Left renal cortex interstitium (tissue), 4 donors: ENCODE measurements at regions not wholly inside any gene's neighbourhood (a gene's known extent, or its start where the extent isn't known, plus 50 kb on each side); places are given as distances from the start of the nearest gene placed in this dataset.

Experiments used
- DNase-seq, 4 donors: peaks; one replicate each; pipeline ENCODE4 v3.0.0-alpha.2; 2013; ENCODE audit warnings: low read depth in 4 of 4, low spot score in 2 of 4, missing footprints in 1 of 4

DNA sequence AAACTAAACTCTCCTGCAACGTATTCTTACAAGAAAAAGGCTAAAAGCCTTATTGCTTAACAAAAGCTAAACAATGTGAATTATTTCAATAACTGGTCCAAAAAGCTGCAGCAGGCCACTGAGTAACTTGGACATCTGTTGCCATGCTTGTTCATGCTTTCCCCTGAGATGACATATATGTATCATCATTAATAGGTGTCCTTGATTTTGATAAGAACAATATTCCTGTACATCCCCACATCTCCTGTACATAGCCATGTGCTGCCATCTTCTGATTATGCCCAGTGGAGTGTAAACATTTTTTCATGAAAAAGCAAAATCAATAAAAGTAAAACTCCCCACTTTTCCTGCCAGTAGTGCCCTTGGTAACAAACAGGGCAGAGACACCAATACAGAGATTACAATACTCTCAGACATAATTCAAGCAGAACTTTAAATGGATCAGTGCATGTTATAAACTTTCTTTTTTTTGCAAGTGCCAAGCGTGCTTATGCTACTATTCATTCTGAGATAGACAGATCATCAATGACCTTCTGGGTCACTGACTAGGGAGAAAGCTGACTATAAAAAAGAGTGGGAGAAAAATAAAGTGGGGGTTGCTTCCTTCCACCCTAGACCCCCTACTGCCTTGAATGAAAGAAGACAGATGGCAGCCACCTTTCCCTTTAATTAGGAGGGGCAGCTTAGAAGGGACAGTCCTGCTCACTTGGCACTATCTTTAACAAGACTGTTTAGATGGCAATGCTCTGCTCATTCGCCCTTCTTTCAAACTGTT lies 205.5 kb upstream of the KLF14 start:
- no peak for DNase-seq

DNA sequence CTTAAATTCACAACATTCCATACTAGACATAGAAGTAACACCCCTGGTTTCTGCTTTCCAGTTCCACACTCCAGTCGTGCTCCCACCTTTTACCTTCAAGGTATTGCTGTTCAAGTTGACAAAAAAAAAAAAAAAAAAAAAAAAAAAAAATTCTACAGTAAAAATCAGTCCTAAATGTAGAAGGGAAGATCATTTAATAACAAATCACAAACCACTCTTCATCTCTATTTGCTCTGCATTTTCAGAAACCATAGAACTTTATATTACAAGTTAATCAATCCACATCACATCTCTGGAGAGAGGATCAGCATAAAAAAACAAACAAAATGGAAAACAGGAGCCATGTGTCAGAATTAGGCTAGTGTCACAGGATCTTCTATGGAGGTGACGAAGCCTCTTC lies 206.3 kb upstream of the KLF14 start:
- DNase-seq, result no peak

DNA sequence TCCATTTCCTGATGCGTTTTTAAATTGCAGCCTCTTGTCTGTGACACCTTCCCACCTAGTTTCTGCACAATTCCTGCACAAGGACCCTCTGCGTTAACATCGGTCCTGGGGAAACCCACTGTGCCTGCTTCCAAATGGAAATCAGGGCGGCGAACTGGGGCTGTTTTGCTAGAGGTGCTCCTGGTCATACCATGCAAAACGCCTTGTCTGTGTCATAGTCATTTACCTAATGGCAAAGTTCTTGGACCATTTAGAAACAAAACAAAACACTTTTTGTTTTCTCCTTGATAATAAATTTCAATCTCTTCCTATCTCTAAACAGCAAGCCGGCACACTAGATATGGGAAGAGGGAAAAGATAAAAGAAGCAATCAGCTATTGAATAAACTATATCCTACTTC lies 206.9 kb upstream of the KLF14 start:
- no peak for DNase-seq

DNA sequence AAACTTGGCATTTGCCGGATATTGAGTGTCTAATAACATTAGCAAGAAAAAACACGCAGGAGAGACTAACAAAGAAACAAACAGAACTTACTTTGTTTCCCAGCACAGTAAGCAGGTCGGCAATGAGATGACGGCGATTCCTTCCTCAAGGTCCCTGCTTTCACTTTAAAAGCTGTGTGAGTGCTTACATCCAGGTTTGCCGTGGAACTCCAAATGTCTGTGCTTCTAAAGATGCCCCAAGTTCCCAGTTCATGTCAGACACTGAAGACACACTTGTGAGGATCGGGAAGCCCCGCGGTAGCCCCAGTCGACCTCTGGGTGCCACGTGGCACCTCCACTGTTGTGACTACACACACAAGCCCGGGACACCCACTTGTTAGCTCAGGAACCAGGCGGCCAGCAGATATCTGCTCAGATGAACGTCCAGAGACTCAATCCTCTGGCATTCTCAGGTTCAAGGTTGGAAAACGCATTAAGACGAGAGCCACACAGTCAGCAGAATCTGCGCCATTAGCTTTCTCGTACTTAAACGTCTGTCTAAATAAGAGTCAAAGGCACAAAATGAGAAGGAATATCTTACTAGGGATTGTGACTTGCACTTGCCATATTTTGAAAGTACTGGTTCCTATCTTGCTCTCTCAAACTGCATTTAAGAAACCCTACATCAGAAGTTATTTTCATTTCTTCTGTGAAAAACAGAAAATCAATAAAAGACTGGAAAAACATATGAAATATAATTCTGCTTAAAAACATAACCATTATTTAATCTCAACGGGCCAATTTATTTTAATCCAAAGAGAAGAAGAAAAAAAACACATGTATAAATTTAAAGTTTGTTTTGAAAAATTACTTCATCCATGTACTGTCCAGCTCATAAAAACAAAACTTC lies 207.6 kb upstream of the KLF14 start:
- DNase-seq, result no peak

DNA sequence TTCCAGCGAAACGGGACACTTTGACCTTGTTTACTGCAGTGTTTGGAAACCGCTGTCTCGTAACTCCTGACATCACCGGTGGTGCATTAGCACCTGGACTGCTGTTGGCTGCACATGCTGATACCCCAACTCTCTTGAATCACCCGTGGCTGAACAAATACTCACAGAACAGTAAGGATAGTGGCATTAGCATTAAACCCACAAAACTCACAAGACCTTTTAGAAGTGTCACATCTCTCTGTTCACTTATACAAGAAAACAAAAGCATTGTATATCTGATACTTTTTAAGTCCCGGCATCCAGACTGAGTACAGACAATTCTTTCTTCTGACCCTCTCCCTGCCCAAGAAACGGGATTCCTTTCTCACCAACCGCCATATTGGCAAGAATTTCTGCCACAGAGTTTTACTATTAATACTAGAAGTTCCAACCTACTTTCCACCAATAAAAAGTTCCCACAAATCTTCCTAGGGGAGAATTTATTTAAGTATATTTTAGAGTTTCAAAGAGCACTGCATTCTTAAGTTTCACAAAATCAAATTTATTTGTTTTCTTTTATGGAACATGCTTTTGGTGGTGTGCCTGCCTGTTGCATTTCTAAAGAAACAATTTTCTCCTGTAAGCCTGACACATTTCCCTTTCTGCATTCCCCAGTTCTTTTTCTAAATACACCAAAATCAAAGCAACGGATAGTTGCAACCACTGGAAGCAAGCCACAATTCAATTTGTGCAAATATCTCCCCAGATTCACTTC lies 208.4 kb upstream of the KLF14 start:
- DNase-seq, result no peak

DNA sequence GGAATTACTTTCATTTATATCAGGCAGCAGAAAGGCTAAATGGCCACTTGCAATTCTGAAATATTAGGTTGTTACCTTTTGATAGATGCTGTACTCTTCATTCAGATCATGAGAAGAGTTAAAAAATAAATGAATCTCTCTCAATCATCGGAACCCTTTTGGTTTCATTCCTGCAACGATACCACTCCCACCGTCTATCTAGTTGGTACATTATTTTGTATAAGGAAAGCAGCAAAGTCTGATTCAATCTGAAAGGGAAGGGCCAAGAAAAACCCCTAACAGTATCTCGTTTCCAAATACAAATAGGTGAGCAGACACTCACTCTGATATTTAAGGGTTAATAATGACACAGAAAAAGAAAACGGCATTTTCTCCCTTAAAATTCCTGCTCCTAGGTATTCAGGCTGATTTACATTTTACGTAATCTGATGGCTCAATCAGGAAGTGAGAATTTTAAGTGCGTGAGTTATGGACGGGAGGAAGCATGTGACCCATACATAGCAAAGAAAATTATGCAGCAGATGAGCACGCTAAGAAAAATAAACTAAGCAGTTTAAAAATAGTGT lies 209.4 kb upstream of the KLF14 start:
- DNase-seq, result no peak

DNA sequence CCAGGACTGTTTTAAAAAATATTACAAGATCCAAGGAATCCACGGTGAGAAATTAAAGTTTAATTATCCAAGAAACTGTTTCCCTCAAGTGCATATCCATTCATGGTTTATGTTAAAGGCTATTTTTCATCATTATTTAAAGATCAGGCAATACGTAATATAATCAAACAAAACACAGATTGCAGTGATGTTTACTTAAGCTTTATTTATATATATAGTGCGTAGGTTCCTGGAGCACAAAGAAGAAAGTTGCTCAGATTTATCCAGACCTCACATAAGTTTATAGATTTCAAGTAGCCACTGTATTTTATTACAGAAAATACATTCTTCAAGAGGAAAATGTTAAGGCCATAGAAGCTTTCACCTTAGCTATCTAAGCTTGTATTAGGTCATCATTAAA lies 210.0 kb upstream of the KLF14 start:
- DNase-seq, result no peak

DNA sequence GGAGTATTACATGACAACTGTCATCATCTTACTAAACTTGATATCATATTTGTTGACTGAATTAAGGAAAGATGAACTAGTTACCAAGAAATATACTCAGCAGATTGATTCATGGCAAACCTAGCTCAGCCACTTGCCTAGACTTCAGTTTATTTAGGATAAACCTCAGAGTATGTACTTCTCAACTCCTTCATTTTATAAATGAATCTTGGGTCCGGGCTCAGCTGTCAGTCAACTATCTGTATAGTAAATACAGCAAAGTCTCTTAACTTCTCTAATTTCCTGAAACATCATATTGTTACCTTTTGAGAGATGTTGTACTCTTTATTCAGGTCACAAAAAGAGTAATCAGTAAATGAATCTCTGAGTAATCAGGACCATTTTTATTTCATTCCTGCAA lies 211.0 kb upstream of the KLF14 start:
- no peak for DNase-seq

DNA sequence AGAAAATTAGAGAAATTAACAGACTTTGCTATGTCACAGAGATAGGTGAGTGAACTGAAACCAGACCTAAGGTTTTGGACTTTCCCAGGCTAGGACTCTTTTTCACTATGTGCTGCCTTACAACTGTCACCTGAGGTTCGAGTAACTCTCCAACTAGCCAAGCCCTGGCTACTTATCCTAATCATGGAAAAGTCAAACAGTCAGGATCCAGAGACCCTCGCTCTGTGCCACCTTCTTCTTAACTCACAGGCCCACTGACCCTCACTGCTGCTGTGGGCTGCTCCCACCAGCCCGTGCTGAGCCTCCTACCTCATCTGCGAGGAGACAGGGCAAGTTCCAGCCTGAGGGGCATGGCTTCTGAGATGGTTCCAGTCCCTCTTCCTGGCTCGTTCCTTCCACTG lies 211.4 kb upstream of the KLF14 start:
- no peak for DNase-seq

DNA sequence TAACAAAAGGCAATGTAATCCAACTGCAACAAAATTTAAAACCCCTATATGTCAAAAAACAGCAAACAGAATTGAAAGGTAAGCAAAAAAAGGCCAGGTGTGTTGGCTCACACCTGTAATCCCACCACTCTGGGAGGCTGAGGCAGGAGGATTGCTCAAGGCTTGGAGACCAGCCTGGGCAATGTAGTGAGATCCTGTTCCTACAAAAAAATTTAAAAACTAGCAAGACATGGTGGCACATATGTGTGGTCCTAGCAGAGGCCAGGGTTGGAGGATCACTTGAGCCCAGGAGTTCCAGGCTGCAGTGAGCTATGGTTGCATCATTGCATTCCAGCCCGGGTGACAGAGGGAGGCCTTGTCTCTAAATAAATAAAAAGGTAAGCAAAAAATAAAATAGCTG lies 212.1 kb upstream of the KLF14 start:
- no peak for DNase-seq

DNA sequence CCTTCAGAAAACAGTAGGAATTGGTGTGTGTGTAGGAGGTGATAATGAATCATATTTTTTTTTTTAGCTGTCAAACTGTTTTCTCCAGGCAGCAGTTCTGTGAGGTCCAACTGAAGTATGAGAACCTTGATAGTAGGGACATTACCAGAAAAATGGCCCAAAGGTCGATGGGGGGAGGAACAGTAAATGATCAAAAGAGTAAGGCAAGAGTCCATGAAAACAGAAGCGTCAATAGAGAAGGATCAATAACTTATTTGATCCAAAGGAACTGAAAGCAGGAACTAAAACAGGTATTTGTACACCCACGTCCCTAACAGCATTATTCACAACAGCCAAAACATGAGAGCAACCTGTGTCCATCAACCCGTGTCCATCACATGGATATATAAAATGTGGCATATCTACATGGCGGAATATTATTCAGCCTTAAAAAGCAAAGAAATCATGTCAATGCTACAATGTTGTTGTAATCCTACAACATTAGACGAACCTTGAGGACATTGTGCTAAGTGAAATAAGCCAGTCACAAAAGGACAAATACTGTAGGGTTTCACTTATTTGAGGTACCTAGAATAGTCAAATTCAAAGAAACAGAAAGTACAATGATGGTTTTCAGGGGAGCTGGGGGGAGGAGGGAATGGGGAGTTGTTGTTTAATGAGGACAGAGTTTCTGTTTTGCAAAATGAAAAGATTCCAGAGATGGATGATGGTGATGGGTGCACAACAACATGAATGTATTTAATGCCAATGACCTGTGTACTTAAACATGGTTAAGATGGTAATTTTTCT lies 214.0 kb upstream of the KLF14 start:
- no peak for DNase-seq

DNA sequence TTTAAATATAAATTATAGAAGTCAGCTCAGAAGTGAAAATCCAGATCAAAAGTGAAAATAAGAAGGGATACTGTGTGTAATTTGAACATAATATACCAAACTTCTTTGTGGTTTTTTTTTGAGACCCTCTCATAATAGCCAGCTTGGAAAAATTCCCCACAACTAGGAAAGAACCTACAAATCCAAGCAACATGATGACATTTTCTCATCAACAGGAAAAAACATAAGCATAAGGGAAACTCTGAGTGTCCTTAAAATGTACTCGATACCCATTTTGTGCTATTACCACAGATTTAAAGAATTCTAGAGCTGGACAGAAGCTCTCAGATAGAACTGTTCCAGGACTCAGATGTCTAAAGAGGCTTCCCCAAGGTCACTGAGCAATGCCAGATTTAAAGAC lies 214.8 kb upstream of the KLF14 start:
- DNase-seq, result no peak

DNA sequence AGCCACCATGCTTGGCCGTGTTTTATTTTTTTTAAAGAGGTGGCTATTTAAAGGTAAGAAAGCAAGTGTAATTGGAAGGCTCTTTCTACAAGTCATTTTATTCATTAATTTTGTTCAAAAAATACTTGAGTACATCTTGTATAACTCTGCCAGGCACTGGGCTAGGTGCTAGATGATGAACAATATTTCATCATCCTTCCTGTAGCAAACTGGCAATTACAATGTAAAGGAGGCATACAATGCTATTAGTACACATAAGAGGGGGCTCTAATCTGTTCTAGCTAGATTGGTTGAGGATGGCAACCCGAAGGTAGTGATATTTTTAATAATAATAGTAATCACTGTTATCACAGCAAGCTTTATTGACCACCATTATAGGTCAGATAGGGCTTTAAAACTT lies 215.5 kb upstream of the KLF14 start:
- DNase-seq, result no peak

DNA sequence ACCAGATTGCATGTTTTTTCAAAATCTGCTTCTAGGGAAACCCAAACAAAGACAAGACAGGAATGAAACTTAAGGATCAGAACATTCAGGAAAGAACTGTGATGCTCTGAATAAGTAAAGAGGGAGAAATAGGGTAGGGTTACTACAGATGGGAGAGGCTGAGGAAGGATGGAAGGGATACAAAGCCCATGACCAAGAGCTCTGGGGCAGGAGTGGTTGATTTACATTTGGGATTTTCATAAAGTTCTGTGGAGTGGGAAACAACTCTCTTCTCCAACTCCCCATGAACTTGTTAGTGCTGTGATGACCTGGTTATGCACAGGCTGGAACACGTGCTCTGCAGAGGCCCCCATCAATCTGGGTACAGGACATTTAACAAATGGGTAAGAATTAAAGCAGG lies 216.0 kb upstream of the KLF14 start:
- no peak for DNase-seq

DNA sequence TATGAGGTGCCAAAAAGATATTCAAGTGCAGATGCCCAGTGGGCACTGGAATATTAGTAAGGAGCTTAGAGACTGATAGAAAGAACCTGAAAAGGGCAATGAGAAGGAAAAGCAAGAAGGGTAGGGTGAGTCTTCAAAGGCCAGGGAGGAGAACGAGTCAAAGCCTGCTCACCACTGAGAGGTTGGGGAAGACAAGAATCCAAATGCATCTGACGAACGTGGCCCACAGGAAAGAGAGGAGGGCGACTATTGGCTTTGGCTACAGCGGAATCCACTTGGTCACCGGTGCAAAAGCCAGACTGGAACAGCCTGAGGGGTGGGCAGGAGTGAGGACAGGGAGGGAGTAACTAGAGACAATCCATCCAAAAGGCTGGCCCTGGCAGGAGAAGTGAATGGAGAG lies 216.7 kb upstream of the KLF14 start:
- DNase-seq, result no peak

DNA sequence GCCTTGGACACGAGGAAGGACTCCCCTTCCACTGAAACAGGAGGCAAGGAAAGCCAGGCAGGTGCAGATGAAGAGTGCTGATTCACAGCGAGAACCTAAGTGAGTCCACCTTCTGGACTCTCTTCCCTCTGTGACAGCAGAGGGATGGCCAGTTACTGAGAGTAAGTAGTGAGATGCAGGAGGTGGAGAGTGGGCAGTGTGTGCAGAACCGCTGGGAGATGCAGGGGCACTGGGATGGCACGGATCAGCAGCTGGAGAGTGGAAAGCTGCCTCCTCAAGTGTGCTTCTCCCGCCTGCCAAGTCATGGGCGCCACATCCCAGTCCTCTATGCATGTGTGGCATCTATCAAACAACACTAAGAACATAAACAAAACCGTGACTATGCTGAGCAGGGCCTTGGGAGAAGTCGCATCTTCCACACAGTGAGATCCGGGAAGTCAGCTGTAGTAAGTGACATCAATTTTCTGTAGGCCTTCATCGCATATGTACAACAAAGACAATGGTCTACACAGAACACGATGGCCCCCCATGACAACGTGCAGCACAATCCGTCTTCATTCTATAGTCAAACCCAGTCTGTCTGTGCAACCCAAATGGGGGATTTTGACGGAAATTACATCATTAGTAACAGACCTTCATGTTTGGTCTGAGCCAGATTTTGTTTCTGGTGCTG lies 217.4 kb upstream of the KLF14 start:
- DNase-seq, result no peak

DNA sequence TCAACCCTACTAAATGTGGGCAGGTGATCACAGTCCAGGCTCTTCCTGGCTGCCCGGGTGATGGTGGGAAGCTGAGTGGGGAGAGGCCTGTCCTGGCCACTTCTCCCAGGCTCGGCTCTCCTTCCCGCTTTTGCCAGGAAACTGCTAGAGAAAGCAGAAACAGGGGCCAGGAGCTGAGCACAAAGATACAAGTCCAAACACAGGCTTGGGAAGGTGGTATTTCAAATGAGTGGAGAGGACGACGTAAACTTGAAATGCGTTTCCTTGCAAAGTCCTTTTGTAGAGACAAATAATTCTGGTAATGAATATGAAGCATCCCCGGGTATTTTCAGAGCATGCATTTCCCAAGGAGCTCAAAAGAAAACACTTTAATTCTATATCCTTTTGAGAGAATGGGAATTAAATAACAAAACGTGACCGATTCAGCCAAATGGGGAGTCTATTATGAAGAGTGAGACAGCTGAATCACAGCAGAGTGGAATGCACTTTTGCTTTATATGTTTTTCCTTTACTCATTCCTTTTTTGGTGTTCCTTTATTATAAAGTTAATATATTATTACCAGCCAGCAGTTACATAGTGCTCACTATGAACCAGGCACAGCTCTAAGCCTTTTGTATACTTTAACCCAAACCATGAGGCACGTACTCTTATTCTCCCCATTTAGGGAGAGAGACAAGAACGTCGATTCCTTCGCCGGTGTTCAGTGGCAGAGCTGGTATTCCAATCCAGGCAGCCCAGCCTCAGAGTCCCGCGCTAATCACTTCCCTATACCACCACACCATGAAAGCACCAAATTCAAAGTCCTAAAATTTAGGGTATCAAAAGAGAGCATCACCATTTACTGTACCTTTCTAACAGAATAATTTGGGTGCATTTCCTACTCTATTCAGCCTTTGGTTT lies 218.2 kb upstream of the KLF14 start:
- DNase-seq, result no peak

DNA sequence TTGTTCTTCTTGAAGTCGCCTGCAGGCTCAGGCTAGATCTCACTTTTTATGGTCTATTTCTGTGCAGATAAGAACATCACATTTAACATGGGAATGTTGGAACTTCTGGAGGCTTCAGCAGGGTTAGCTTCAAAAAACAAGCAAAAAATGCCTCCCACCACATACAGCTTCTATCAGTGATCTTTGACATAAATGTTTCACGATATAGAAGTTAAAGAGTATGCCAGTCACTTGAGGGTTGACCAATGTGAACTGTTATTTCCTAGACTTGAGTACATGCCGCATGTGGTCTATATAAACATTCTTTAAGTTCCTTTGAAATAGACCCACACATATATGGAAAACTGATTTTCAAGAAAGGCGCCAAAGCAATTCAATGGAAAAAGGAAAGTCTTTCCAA lies 219.2 kb upstream of the KLF14 start:
- no peak for DNase-seq
